NT2/D1 (cell line): ENCODE measurements at regions not wholly inside any gene's neighbourhood (a gene's known extent, or its start where the extent isn't known, plus 50 kb on each side); places are given as distances from the start of the nearest gene placed in this dataset.

Experiments used
- DNase-seq: peaks from one replicate; pipeline ENCODE4 v3.0.0-alpha.2; 2011; ENCODE audit warnings: low read depth, low spot score
- H3K27me3 ChIP-seq: 2 replicates; pipeline ENCODE4 v1.6.0; 2011; ENCODE audit warnings: mild to moderate bottlenecking; ENCODE audit not compliant: insufficient read length, insufficient read depth
- H3K36me3 ChIP-seq: 2 replicates; pipeline ENCODE4 v1.6.1; 2011; ENCODE audit warnings: mild to moderate bottlenecking, low read length, mixed read lengths; ENCODE audit not compliant: insufficient read depth, insufficient read length
- H3K4me1 ChIP-seq: 2 replicates; pipeline ENCODE4 v1.5.1; 2011; ENCODE audit not compliant: insufficient read depth, insufficient read length
- H3K4me3 ChIP-seq: 2 replicates; pipeline ENCODE4 v1.5.1; 2011; ENCODE audit warnings: low read depth; ENCODE audit not compliant: insufficient read length
- H3K9ac ChIP-seq: 2 replicates; pipeline ENCODE4 v1.6.0; 2011; ENCODE audit warnings: low read depth; ENCODE audit not compliant: insufficient read length
- H3K9me3 ChIP-seq: 2 replicates; pipeline ENCODE4 v1.5.1; 2011; ENCODE audit warnings: mild to moderate bottlenecking, low read length; ENCODE audit not compliant: insufficient read depth
- SUZ12 ChIP-seq: IDR thresholded peaks from 2 replicates; pipeline ENCODE4 v1.6.1; 2011; ENCODE audit not compliant: insufficient read length, insufficient read depth; ENCODE audit errors: extremely low read depth
- YY1 ChIP-seq: IDR thresholded peaks from 2 replicates; pipeline ENCODE4 v1.6.1; 2011; ENCODE audit not compliant: insufficient read length, insufficient read depth
- ZNF274 ChIP-seq: IDR thresholded peaks from 2 replicates; pipeline ENCODE4 v1.6.1; 2011; ENCODE audit warnings: mild to moderate bottlenecking, low read depth, low read length

- Histone ChIP-seq H3K4me3 (no peak overlapping the region), H3K9ac (no peak overlapping the region), H3K36me3 (no peaks in the 10 kb centered on the region), H3K27me3 (no peaks in the 10 kb centered on the region), H3K9me3 (no peaks in the 10 kb centered on the region), H3K4me1 (no peaks in the 10 kb centered on the region)
- no peak for DNase-seq
- TF ChIP-seq SUZ12 (no peak), YY1 (no peak), ZNF274 (no peak)
Observed at GRCh38 chr2:119078796-119079195, 79.8 kb downstream of the C1QL2 start.

DNA sequence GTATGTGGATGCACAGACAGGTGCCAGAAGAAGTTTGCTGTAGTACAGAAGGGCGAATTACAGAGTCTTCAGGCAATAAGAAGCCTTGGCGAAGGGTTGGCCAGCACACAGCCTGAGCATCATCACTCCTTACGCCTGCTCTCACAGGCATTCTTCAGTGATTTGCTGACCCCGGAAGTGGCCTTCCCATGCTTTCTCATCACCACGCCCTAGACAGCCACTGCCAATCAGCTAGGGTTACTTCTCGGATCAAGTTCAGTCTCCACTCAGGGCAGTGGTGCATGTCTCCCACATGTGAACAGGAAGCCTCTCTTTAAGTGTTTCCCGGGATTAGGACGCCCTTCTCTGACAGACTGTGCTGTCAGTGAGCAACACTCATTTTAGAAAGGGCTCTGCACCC is 81.8 kb downstream of the C1QL2 start:
- no peaks in the 10 kb centered on the region for H3K27me3 ChIP-seq
- H3K9me3 ChIP-seq, result no peaks in the 10 kb centered on the region
- no peaks in the 10 kb centered on the region for H3K4me1 ChIP-seq
- H3K9ac ChIP-seq, result no peak overlapping the region
- no peaks in the 10 kb centered on the region for H3K36me3 ChIP-seq
- H3K4me3 ChIP-seq, result no peak overlapping the region
- no peak for DNase-seq
- TF ChIP-seq SUZ12 (no peak), ZNF274 (no peak), YY1 (no peak)

DNA sequence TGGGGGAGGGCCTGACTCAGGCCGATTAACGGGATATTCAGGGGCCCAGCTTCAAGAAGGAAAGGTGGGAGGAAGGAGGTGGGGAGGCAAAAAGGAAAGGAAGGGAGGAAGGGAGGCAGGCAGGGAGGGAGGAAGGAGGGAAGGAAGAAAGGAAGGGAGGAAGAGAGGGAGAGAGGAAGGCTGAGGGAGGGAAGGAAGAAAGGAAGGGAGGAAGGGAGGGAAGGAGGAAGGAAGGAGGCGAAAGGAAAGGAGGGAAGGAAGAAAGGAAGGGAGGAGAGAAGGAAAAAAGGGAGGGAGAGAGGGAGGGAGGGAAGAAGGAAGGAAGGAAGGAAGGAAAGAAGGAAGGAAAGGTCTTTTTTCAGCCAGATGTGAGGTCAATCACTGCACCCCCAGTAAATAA is 85.3 kb downstream of the C1QL2 start:
- DNase-seq, result no peak
- no peaks in the 10 kb centered on the region for H3K4me1 ChIP-seq

GRCh38 chr2:119071476-119071875 is 87.1 kb downstream of the C1QL2 start:
- H3K9me3 ChIP-seq, result no peaks in the 10 kb centered on the region
- no peaks in the 10 kb centered on the region for H3K27me3 ChIP-seq
- no peaks in the 10 kb centered on the region for H3K36me3 ChIP-seq
- no peak overlapping the region for H3K9ac ChIP-seq
- no peak for DNase-seq
- TF ChIP-seq ZNF274, result no peak
- no peak for TF ChIP-seq SUZ12
- no peak for TF ChIP-seq YY1
- no peak overlapping the region for H3K4me3 ChIP-seq
- H3K4me1 ChIP-seq, result peaks cover 9% of the 10 kb centered on the region

More for the DNA sequence above, 85.3 kb downstream of the C1QL2 start:
- Histone ChIP-seq H3K36me3 (no peaks in the 10 kb centered on the region), H3K27me3 (no peaks in the 10 kb centered on the region), H3K9ac (no peak overlapping the region), H3K4me3 (no peak overlapping the region), H3K9me3 (no peaks in the 10 kb centered on the region)
- TF ChIP-seq ZNF274 (no peak), SUZ12 (no peak), YY1 (no peak)

DNA sequence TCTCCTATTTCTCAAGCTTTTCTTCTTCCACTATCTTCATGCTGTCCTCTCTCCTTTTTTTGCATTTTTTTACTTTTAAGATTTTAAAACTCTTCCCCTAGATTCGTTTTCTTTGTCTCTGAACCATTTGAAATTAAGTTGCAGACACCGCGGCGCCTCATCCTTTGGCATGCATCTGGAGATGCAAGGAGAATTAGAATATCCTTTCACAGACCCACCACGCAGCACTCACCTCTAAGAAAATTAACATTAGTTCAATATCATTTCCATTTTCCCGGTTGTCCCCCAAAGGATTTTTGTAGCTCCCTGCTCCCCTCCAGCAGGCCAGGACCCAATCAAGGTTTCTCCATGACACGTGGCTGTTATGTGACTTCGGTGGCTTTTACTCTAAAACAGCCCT is 88.8 kb downstream of the C1QL2 start:
- no peaks in the 10 kb centered on the region for H3K36me3 ChIP-seq
- H3K9me3 ChIP-seq, result no peaks in the 10 kb centered on the region
- no peak overlapping the region for H3K4me3 ChIP-seq
- peaks cover 9% of the 10 kb centered on the region for H3K4me1 ChIP-seq
- H3K9ac ChIP-seq, result no peak overlapping the region
- no peaks in the 10 kb centered on the region for H3K27me3 ChIP-seq
- TF ChIP-seq ZNF274 (no peak), SUZ12 (no peak), YY1 (no peak)
- no peak for DNase-seq

DNA sequence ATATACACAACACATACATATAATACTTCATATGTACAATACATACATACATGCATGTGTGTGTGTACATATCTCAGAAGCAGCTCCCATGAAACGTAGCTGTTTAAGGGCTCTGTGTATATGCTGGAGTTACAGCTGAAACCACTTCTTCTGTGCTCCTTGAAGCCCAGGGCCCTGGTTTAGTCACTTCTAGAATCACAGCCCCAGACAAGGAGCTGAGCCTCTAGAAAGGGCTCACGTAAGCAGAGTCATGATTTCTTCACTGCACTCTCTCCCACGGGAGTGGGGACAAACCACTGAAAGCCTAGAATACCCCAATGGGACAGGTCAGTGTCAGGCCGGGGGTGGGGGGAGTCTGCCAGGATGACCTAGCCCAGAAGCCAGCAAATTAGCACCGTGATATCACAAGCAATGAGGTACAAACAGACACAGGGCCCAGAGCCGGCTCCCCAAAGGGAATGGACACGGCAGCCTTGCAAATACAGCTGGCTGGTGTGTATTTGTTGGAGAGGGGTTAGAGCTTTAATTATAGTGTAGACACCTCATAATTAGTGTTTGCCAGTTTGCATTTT is 90.3 kb downstream of the C1QL2 start:
- TF ChIP-seq ZNF274, result no peak
- Histone ChIP-seq H3K27me3 (no peaks in the 10 kb centered on the region), H3K36me3 (no peaks in the 10 kb centered on the region), H3K9me3 (no peaks in the 10 kb centered on the region), H3K9ac (no peak overlapping the region), H3K4me3 (no peak overlapping the region), H3K4me1 (peaks cover 9% of the 10 kb centered on the region)
- DNase-seq, result no peak

DNA sequence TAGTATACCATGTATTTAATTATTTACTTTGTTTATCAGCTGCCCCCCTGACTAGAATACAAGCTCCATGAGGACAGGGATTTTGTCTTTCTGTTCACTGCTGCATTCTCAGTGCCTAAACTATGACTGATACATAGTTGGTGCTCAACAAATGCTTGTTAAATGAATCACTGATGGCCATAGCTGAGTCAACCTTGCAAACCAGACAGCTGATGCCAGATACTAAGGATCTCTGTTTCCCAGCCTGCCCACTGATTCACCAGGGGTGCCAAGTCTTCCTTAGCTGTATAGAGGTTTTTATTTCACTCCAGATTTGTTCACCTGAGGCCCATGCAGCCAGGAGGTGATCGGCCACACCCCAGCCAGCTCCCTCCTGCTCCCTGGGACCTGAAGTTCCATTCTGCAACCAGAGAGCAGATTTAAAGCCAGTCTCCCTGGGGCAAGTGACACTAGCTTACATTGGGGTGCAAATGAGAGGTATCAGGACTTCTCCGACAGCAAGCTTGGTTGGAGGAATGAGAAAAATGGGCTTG is 92.2 kb downstream of the C1QL2 start:
- Histone ChIP-seq H3K9ac (no peak overlapping the region), H3K27me3 (no peaks in the 10 kb centered on the region), H3K4me3 (no peak overlapping the region), H3K36me3 (no peaks in the 10 kb centered on the region), H3K4me1 (peaks cover 9% of the 10 kb centered on the region), H3K9me3 (no peaks in the 10 kb centered on the region)
- DNase-seq, result no peak
- TF ChIP-seq ZNF274 (no peak), YY1 (no peak), SUZ12 (no peak)
